ENCODE measurements at regions not wholly inside any gene's neighbourhood (a gene's known extent, or its start where the extent isn't known, plus 50 kb on each side); places are given as distances from the start of the nearest gene placed in this dataset.
"Not testable (repeated sequence)": the region's sequence is repeated elsewhere in the genome, so short reads cannot be mapped to it uniquely, and the experiment has no call there.

DNA sequence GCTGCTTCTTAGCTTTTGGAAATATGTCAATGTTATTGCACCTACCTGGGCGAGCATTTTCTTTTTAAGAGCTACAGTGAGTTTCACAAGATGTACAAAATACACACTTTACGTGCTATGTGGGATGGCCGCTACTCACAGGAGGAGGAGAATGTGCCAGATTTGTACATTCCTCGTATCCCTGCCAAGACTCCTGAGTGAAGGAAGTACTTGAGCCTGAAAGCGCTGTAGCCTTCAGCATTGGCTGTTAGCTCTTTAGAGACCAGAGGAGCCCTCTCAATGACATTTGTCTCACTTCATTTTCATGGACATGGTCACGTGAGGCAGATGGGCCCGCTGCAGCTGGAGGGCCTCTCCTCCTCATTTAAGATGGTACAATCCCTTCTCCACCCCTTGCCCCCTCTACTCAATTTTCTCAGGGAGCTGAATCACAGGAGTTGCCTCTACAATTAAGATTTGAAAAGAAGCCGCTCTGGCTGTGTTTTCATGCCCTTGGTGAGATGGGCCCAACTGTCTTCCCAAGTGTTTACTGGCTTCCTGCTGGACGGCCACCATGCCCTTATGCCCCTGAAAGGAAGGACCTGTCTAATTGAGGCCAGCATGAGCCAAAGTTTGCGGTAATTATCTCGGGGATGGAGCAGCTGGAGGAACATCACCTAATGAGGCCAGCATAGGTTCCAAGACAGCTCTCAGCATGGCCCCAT is 442.6 kb downstream of the PRDM2 start:
- DNase-seq = no peak

DNA sequence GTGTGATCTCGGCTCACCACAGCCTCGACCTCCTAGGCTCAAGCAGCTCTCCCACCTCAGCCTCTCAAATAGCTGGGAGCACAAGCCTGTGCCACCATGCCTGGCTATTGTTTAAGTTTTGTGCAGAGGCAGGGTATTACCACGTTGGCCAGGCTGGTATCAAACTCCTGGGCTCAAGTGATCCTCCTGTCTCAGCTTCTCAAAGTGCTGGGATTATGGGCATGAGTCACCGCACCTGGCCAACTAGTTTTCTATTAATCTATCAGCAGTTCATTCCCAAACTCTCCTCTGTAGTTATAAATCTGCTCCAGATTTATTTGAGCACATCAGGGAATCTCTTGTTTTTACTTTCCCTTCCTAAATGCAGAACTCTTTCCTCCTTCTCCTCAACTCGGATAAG is 443.8 kb downstream of the PRDM2 start:
- DNase-seq = no peak

DNA sequence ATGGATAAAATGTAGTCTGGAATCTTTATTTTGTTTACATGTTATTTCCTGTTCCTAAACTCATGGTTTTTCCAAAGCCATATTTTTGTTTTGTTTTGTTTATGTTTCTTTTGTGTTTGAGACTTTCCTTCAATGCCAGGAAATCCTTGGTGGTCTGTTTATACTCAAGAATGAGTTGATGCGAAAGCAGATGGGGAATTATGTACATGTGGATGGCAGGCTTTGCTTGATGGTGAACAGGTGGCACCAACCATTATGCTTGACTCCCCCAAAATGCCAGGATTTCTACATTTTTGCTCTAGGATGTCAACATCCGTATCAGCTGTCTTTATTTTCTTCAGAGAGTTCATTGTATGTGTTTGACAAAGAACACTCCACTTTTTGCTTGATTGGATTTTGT is 448.5 kb downstream of the PRDM2 start:
- DNase-seq = no peak

DNA sequence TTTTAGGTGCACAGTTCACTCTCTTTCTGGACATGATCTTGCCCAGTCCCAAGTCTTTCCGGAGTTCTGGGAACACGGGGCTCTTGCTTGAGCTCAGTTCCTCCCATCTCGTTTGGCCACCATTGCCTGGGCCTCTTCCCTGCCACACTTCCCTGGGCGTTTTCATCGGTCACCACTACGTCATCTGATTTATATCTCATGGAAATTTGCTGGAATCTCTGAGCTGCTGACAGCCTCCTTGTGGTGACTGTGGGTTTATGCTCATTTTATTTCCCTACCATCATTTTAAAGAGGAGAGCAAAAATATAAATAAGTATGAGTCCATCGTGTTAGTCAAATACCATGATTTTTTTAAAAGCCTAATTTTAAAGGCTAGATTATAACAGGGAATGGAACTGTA is 449.1 kb upstream of the KAZN start:
- DNase-seq = no peak

DNA sequence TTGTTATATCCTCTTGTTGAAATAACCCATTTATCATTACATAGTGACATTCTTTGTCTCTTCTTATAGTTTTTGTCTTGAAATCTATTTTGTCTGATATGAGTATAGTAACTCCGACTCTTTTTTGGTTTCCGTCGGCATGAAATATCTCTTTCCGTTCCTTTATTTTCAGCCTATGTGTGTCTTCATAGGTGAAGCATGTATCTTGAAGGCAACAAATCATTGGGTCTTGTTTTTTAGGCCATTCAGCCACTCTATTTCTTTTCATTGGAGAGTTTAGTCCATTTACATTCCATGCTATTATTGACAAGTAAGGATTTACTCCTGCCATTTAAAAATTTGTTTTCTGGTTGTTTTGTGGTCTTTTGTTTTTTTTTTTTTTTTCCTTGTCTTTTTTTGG is 441.9 kb upstream of the KAZN start:
- DNase-seq = no peak

DNA sequence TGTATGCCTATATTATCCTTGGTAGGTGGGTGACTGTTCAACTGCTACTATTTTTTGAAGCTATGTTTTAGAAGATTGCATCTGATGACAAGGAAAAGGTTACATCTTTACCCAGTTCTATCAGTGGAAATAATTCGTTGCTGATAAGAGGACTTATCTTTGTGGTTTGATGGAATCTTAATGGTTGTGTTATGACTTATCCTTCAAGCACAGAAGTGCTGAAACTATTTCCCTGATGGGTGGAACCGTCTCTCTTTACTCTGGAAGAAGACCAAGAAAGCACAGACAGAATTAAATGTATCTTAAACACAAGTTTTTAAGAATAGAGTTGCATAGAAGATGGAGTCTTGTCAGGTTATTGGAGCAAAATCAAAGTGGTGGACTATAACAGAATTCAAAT is 437.7 kb upstream of the KAZN start:
- no peak for DNase-seq

DNA sequence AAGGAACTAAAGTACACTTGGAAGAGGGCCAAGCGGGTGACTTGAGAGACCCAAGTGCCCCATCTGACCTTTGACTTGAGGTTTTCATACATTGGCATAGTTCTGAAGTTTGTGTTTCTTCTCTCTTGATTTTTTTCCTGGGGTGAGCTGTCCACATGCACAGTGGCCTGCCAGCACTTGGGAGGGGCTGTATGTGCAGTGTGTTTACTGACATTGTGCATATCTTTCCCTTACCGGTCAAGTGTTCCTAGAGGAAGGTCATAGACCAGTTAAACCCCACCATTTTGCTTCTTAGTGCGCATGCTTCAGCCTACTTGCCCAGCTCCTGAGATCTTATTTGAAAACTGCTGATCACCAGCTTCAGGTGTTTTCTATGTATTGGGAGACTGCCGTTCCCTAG is 435.2 kb upstream of the KAZN start:
- no peak for DNase-seq

DNA sequence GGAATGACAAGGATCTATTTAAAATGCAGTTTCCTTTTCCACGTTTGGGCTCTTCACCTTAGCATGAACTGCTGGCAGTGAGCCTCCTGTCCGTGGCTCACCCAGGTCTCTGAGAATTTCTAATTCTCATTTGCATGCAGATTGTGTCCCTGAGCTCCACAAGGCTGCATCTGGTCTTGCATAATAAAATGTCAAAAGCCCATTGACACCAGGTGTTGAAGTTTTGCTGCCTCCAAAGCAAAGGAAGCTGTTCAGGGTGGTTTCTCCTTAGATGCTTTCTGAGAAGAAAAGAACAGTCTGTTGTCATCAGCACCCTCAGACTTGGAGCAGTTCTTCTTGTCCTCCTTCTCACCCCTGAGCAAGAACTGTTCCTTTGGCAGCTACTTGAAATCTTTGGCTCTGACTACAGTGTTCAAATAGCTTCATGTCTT is 433.1 kb upstream of the KAZN start:
- DNase-seq = no peak

DNA sequence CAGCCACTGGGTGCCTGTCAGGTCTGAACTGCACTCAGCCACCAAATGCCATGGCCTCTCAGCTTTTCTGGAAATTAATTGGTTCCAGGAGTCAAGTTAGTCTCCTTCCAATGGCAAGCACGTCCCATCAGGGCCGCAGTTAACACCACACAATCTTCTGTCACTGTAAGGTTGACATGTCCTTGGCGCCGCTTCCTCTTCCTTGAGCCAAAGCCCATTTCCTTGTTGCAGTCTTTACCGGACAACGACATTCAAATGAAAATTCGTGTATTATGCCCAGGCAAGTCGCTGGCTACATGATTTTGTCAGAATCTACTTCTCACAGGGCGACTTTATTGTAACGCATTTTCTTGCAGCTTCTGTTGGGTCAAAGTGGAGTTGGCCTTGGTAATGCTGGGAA is 430.6 kb upstream of the KAZN start:
- DNase-seq = no peak

DNA sequence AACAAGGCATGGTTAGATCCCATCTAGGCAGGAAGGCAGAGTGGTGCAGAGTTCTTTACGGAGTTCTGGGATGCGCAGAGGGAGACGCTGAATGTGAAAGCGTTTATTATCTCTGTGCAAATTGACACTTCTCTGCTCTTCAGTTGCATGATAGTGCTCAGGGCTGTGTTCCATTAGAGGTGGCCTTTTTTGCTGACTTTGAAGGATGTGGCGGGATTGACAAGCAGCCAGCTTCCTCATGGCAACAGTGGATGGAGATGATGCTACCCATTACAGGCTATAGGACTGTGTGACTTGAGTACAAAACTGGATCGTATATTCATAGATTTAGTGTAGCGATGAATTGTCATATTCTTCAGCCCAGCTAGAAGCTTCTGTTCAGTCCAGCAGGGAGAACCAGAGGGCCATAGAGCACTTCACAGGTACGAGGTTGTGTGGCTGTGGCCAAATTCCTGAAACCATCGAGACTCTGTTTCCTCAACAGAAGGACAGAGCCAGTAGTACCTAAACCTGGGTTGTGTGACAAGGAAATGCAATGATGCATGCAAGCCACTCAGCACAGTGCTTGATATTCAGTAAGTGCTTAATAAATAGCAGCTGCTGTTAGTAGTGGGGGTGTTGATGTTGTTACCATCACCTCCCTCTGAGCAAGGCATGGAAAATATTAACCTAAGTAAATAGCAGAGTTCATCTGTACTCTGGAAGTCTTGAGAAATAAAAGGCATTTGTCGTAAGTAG is 430.0 kb upstream of the KAZN start:
- no peak for DNase-seq

DNA sequence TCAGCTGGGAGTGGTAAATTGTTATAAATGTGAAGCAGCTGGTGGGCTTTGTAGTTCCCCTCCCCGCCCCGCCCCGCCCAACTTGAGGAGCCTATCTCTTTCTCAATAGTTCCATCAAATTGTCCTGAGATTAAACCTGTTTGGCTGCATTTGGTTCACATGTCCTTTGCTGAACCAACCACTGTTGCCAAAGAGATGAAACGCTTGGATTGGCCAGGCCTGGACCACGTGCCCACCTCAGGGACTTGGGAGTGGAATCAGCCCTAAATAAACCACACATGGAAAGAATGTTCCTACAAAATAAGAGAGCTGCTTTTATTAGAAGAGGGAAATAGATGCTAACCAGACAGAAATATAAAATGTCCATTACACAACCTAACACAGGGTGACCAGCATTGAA is 424.9 kb upstream of the KAZN start:
- DNase-seq = no peak

DNA sequence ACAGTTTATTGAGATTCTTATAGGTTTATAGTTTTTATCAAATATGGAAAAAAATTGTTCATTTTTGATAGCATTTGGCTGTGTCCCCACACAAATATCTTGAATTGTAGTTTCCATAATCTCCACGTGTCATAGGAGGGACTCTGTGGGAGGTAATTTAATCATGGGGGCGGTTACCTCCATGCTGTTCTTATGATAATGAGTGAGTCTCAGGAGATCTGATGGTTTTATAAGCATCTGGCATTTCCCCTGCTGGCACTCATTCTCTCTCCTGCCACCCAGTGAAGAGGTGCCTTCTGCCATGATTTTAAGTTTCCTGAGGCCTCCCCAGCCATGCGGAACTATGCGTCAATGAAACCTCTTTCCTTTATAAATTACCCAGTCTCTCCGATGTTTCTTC is 420.6 kb upstream of the KAZN start:
- DNase-seq = not testable (repeated sequence)

DNA sequence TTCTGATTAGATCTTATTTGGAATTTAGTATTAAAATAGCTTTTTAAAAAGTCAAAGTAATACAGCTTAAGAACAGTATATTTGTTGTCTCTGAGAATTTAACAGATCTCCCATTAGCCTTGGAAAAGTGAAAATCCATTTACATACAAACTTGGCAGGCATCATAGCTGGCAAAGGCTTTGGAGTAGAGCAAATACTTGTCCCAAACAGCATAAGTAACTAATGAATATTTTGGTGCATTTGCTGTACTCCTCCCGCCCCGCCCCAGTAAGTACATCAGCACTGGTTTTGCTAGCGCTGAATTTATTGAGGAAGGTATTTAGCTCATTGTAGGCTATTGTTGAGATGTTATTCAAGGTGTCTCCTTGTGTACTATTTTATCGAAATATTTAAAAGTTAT is 417.7 kb upstream of the KAZN start:
- DNase-seq = no peak

DNA sequence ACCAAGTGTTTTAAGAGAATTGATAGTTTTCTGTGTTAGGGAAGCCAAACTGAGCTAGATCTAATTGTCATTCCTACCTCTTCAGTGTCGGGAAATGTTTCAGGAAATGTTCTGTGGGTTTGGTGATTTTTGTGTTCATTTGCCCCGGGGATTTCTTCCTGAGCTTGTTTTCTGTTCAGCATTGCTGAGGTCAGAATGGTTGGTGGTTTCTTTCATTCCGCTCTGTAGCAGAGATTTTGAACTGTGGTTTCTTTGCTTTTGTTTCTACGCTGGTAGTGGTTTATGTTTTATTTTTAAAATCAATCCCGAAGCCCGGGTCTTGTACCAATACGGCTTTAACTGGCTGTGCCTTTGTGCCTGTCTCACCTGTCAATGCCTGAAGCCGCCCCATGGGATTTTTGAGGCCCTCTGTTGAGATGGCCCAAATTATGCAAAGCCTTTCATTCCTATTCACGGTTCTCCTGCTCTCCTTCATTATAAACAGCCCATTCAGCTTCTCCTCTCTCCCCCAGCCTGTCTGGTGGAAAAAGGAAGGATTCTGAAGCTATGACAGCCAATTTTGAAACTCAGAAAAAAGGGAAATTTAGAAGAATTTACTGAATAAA is 417.2 kb upstream of the KAZN start:
- no peak for DNase-seq

DNA sequence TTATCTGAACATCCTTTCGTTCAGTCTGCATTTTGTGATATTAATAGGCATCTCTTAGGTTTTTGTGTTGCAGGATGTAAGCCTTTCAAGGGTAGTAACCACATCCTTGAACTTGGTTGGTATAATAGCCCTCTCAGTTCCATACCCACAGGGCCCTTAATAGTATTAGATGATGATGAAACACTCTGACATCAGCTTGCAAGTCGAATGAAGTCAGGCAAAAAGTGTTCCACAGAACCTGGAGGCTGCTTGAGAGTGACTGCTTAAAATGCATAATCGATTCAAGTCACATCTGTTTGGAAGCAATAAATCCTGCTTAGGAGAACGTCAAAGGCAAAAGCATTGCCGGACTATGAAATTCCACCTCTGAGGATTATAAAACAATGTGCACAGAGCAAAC is 415.6 kb upstream of the KAZN start:
- no peak for DNase-seq

DNA sequence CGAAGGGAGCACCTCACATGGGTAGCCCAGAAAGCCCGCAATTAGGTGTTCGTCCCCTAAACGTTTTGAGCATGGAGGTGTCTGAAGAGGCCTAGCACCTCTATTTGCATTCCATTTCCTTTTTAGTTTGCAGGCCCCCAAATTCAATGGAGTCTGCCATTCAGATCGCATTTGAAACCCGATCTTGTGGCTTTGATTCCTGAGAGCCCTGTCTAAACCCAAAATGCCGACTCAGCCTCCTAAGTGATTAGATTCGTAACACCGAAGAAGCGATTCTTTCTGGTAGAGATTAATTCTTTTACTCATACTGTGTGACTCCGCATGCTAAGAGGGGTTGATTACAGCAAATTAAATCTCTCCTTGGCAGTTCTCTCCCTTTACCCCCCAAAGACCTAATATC is 415.2 kb upstream of the KAZN start:
- DNase-seq = no peak

DNA sequence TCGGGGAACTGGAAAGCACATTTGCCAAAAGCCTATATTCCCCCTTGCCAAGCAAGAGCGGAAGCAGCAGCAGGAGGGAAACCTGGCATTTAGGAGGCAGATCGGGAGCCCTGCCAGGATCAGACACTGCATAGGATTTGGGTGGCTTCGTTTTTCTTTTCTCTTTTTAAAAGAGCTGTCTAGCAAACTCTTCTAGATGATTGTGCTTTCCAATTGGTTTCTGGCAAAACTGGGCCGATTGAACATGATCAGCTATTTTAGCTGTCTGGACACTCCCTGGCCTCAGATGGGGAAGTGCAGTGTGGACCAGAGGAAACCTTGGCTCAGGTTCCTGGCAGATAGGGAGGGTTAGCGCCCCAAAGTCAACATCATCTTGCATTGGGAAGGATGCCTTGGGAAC is 414.0 kb upstream of the KAZN start:
- no peak for DNase-seq

DNA sequence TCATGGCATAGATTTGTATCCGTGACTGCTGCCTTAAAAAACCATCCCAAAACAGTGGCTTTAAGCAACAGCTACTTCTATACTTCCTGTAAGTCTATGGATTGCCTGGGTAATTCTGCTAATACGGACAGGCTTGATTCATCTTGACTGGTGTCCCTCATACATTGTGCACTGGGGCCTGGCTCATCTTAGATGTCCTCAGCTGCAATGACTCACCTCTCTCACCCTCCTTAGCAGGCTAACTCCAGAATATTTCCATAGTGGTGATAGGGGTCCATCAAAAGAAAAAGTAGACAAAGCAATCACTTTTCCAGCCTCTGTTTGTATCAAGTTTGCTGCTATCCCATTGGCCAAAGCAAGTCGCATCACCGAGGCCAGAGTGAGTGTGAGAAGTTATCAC is 409.1 kb upstream of the KAZN start:
- DNase-seq = no peak

DNA sequence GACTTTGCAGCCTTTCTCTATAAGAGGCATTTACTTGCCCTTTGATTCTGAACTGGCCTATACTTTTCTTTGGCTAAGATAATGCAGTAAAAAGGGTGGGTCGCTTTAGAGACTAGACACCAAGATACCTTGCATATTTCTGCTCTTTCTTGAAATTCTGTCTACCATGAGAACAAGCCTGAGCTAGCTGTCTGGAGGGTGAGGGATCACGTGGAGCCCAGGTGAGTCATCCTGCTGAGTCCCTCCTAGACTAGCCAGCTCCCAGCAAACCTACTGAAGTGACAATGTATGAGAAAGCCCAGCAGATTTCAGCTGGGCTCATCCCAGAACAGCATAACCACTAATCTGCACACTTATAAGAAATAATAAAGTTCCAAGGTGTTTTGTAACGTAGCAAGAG is 408.0 kb upstream of the KAZN start:
- no peak for DNase-seq

DNA sequence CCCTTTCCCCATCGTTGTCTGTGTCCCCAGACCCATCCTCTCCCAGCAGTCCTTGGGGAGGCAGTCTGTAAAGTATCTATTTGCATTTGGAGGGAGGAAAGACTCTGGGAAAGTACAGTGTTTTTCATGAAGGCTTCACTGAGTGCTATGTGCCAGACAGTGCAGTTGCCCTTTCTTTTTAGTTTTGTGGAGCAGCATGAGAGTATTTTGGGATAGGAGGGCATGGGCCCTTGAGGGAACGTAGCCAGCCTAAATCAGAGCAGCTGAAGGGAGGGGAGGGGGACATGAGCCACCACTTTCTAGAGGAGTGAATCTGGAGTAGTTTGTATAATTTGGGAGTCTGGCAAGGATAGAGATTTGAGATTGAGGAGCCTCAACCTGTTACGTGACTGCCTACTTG is 404.0 kb upstream of the KAZN start:
- no peak for DNase-seq

DNA sequence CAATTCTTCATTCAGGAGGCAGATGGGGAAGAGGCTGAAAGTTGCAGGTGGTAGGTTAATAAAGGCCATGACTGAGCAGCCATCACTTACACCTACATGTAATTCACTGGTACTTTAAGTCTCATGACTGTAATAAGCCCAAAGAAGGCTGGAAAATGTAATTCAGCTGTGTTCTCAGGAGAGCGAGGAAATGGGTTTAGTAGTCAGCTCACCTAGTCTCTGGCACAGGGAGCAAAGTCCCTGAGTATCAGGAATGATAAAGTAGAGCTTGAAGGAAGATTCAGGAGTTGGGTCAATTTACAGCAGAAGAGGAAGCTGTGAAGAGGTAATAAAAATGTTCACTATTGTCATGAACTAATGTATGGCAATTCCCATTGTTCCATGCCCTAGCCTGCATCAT is 393.4 kb upstream of the KAZN start:
- DNase-seq = no peak

DNA sequence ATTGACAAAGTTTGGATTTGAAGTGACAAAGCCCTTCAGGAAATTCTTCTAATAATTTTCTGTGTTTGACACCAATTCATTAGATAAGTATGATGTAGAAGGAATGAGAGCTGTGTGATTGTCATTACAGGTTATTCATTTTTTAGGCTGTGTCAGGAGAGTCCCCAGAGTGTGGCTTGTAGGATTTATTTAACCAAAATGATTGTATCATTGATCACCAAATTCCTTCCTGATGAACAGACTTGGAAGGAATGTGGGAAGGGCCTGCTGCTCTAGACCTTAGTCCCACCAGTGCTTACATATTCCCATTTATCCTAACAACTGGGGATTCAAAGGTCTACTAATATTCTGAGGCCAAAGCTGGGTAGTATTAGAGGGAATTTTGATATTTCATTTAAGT is 383.3 kb upstream of the KAZN start:
- DNase-seq = no peak

DNA sequence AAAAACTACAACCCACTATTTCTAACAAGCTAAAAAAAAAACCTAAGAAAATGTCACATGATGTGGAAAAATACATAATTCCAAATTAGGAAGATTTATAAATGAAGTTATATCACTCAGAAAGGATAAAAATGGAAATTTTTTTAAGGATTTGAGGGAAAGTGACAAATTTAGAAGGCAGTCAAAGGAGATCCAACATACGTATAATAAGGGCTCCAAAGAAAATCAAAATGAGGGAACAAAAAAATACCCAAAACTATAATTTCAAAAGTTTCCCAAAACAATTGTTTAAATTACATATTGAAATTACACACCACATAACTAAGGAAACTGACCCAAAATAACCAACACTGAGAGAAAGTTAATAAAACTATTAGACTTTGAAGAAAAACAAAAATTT is 381.1 kb upstream of the KAZN start:
- no peak for DNase-seq

DNA sequence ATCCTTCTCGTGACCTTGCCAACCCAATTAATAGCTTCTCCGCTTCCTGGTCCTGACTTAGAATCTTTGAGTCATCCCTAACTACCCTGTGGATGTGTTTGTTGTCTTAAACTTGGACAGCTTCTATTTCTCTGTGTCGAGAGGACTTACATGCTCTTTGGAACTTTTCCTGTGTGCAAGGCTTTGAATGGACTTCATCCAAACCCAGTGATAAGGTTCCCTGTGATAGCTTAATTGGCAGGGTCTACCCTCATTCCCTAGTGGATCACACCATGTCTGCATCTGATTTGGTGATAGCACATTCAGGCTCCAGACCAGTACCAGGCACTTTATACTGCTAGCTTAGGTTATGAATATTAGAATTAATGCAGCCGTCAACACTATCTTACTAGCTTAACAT is 378.2 kb upstream of the KAZN start:
- DNase-seq = no peak

DNA sequence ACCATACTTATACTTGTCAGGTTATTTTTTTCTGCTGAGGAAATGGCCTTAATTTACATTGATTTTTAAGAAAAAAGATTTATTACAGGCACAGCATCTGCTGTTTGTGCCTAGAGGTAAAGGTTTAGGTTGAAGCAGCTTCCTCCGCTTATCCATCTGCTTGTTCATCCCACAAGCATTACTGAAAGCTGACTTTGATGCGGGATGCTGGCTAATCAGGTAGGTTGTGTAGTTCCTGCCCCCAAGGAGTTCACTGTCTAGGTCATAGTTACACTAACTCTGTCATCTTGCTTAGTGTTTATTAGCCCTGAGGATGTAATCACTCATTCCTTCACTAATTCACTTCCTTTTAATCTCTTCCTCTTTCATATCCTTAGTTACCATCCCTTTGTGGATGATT is 377.7 kb upstream of the KAZN start:
- no peak for DNase-seq
